Ascending aorta (tissue), 2 donors: ENCODE measurements at regions not wholly inside any gene's neighbourhood (a gene's known extent, or its start where the extent isn't known, plus 50 kb on each side); places are given as distances from the start of the nearest gene placed in this dataset.

Experiments
- DNase-seq, 2 donors: peaks; one replicate each; pipeline ENCODE4 v3.0.0-alpha.2; 2019; ENCODE audit warnings: low spot score in 2 of 2
- H3K27ac ChIP-seq, 2 donors: fragments of 200-600 bp; sonication (generic); one replicate each; pipeline ENCODE4 v1.5.1; 2016 to 2017; ENCODE audit warnings: mild to moderate bottlenecking in 1 of 2
- H3K27me3 ChIP-seq: fragments of 200-600 bp; sonication (generic); one replicate; pipeline ENCODE4 v1.5.1; 2017
- H3K36me3 ChIP-seq, 2 donors: fragments of 200-600 bp; sonication (generic); one replicate each; pipeline ENCODE4 v1.5.1; 2016
- H3K4me1 ChIP-seq, 2 donors: fragments of 200-600 bp; sonication (generic); one replicate each; pipeline ENCODE4 v1.5.1; 2016 to 2017; ENCODE audit warnings: mild to moderate bottlenecking in 1 of 2
- H3K4me3 ChIP-seq, 2 donors: fragments of 200-600 bp; sonication (generic); one replicate each; pipeline ENCODE4 v1.5.1; 2016 to 2017; ENCODE audit warnings: mild to moderate bottlenecking in 1 of 2
- H3K9me3 ChIP-seq, 2 donors: fragments of 200-600 bp; sonication (generic); one replicate each; pipeline ENCODE4 v1.5.1; 2016
- CTCF ChIP-seq, 3 experiments: fragments of 200-600 bp in 2 of 3; fragments of 450-650 bp in 1 of 3; sonication (generic) in 2 of 3; IDR thresholded peaks; one replicate each; pipeline ENCODE4 v1.5.1; 2016 to 2019; ENCODE audit warnings: antibody characterized with exemption in 3 of 3, mild to moderate bottlenecking in 1 of 3, moderate library complexity in 1 of 3
- intact Hi-C: fragments of 100-400 bp; cut with DNase I; formaldehyde crosslinking; loops from one replicate; pipeline ENCODE4 v1.15.1; 2023

DNA sequence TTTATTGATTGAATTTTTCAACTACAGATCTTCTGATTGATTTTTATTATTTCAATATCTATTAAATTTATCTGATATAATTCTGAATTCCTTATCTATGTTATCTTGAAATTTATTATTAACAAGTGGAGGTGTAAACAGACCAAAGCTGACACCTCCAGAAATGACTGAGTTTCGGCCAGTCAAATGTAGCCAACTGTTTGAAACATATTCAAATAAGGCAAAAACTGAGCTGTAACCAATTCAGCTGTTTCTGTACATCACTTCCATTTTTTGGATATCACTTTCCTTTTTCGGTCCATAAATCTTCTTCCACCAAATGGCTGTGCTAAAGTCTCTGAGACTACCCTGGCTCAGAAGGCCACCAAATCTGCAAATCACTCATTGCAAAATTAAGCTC lies 2127.3 kb upstream of the AGA start:
- Histone ChIP-seq H3K27ac (no peak overlapping the region), H3K9me3 (no peaks in the 10 kb centered on the region), H3K4me3 (no peak overlapping the region), H3K36me3 (no peaks in the 10 kb centered on the region), H3K27me3 (no peaks in the 10 kb centered on the region), H3K4me1 (no peaks in the 10 kb centered on the region)
- DNase-seq, result no peak
- no peak for TF ChIP-seq CTCF (IDR thresholded peaks at IDR 0.05)
- intact Hi-C loops, result no loop called here

GRCh38 chr4:179582164-179582905 lies 2140.1 kb upstream of the AGA start:
- Histone ChIP-seq H3K27ac (no peak overlapping the region), H3K9me3 (no peaks in the 10 kb centered on the region), H3K4me3 (no peak overlapping the region), H3K27me3 (no peaks in the 10 kb centered on the region), H3K36me3 (no peaks in the 10 kb centered on the region), H3K4me1 (no peaks in the 10 kb centered on the region)
- intact Hi-C loops, result no loop called here
- no peak for TF ChIP-seq CTCF (IDR thresholded peaks at IDR 0.05)
- no peak for DNase-seq

- H3K4me1 ChIP-seq, result no peaks in the 10 kb centered on the region
- H3K4me3 ChIP-seq, result no peak overlapping the region
- intact Hi-C loops, result no loop called here
- H3K9me3 ChIP-seq, result no peaks in the 10 kb centered on the region
- no peaks in the 10 kb centered on the region for H3K27me3 ChIP-seq
- TF ChIP-seq CTCF (IDR thresholded peaks at IDR 0.05), result no peak
- no peak for DNase-seq
- no peaks in the 10 kb centered on the region for H3K36me3 ChIP-seq
- no peak overlapping the region for H3K27ac ChIP-seq
Observed at GRCh38 chr4:179583221-179583620, 2141.0 kb upstream of the AGA start.

GRCh38 chr4:179584101-179584500 lies 2141.9 kb upstream of the AGA start:
- no peak overlapping the region for H3K27ac ChIP-seq
- intact Hi-C loops, result no loop called here
- no peak overlapping the region for H3K4me3 ChIP-seq
- H3K27me3 ChIP-seq, result no peaks in the 10 kb centered on the region
- H3K36me3 ChIP-seq, result no peaks in the 10 kb centered on the region
- DNase-seq, result no peak
- no peak for TF ChIP-seq CTCF (IDR thresholded peaks at IDR 0.05)
- H3K9me3 ChIP-seq, result no peaks in the 10 kb centered on the region
- no peaks in the 10 kb centered on the region for H3K4me1 ChIP-seq

- no peak overlapping the region for H3K4me3 ChIP-seq
- H3K4me1 ChIP-seq, result no peaks in the 10 kb centered on the region
- H3K27ac ChIP-seq, result no peak overlapping the region
- no peaks in the 10 kb centered on the region for H3K27me3 ChIP-seq
- H3K36me3 ChIP-seq, result no peaks in the 10 kb centered on the region
- intact Hi-C loops, result no loop called here
- no peaks in the 10 kb centered on the region for H3K9me3 ChIP-seq
- DNase-seq, result no peak
- no peak for TF ChIP-seq CTCF (IDR thresholded peaks at IDR 0.05)
Observed at GRCh38 chr4:179585761-179586160, 2143.5 kb upstream of the AGA start.

- no peak for DNase-seq
- no peak overlapping the region for H3K4me3 ChIP-seq
- no peaks in the 10 kb centered on the region for H3K4me1 ChIP-seq
- no peaks in the 10 kb centered on the region for H3K36me3 ChIP-seq
- H3K27me3 ChIP-seq, result no peaks in the 10 kb centered on the region
- intact Hi-C loops, result no loop called here
- H3K27ac ChIP-seq, result no peak overlapping the region
- no peak for TF ChIP-seq CTCF (IDR thresholded peaks at IDR 0.05)
- no peaks in the 10 kb centered on the region for H3K9me3 ChIP-seq
Observed at GRCh38 chr4:179586460-179586859, 2144.2 kb upstream of the AGA start.
